ENCODE measurements at regions not wholly inside any gene's neighbourhood (a gene's known extent, or its start where the extent isn't known, plus 50 kb on each side); places are given as distances from the start of the nearest gene placed in this dataset.
"Not testable (repeated sequence)": the region's sequence is repeated elsewhere in the genome, so short reads cannot be mapped to it uniquely, and the experiment has no call there.

- DNase-seq (ENCODE audit: low read depth): no peak
- Histone ChIP-seq H3K4me1 (ENCODE audit: control insufficient read depth, insufficient read depth, low read length) (no peaks in the 10 kb centered on the region), H3K27me3 (replicated peaks; ENCODE audit: control insufficient read depth, insufficient read depth, low read length) (no peaks in the 10 kb centered on the region), H3K9me3 (ENCODE audit: control insufficient read depth, low read length) (peaks cover 11% of the 10 kb centered on the region), H3K9ac (ENCODE audit: low read length) (no peak overlapping the region), H3K36me3 (ENCODE audit: control insufficient read depth, insufficient read depth, low read length, severe bottlenecking) (no peaks in the 10 kb centered on the region), H3K4me3 (ENCODE audit: low read length) (no peak overlapping the region)
Observed at GRCh38 chr4:75180217-75180616, 247.3 kb downstream of the PARM1 start.

- Histone ChIP-seq H3K36me3 (ENCODE audit: control insufficient read depth, insufficient read depth, low read length, severe bottlenecking) (no peaks in the 10 kb centered on the region), H3K4me1 (ENCODE audit: control insufficient read depth, insufficient read depth, low read length) (no peaks in the 10 kb centered on the region), H3K9me3 (ENCODE audit: control insufficient read depth, low read length) (peaks cover 11% of the 10 kb centered on the region), H3K9ac (ENCODE audit: low read length) (no peak overlapping the region), H3K4me3 (ENCODE audit: low read length) (no peak overlapping the region), H3K27me3 (replicated peaks; ENCODE audit: control insufficient read depth, insufficient read depth, low read length) (no peaks in the 10 kb centered on the region)
- no peak for DNase-seq (ENCODE audit: low read depth)
Observed at GRCh38 chr4:75179510-75179909, 246.6 kb downstream of the PARM1 start.

GRCh38 chr4:75172551-75172950 lies 239.6 kb downstream of the PARM1 start:
- DNase-seq (ENCODE audit: low read depth): no peak
- no peaks in the 10 kb centered on the region for H3K9me3 ChIP-seq (ENCODE audit: control insufficient read depth, low read length)
- H3K9ac ChIP-seq (ENCODE audit: low read length): no peak overlapping the region
- H3K4me1 ChIP-seq (ENCODE audit: control insufficient read depth, insufficient read depth, low read length): no peaks in the 10 kb centered on the region
- no peaks in the 10 kb centered on the region for H3K27me3 ChIP-seq (replicated peaks; ENCODE audit: control insufficient read depth, insufficient read depth, low read length)
- H3K4me3 ChIP-seq (ENCODE audit: low read length): no peak overlapping the region
- H3K36me3 ChIP-seq (ENCODE audit: control insufficient read depth, insufficient read depth, low read length, severe bottlenecking): no peaks in the 10 kb centered on the region

- Histone ChIP-seq H3K36me3 (ENCODE audit: control insufficient read depth, insufficient read depth, low read length, severe bottlenecking) (no peaks in the 10 kb centered on the region), H3K9me3 (ENCODE audit: control insufficient read depth, low read length) (peaks cover 2% of the 10 kb centered on the region), H3K27me3 (replicated peaks; ENCODE audit: control insufficient read depth, insufficient read depth, low read length) (no peaks in the 10 kb centered on the region), H3K4me3 (ENCODE audit: low read length) (no peak overlapping the region), H3K9ac (ENCODE audit: low read length) (no peak overlapping the region), H3K4me1 (ENCODE audit: control insufficient read depth, insufficient read depth, low read length) (no peaks in the 10 kb centered on the region)
- no peak for DNase-seq (ENCODE audit: low read depth)
Observed at GRCh38 chr4:75169427-75169826, 236.5 kb downstream of the PARM1 start.

- H3K4me3 ChIP-seq (ENCODE audit: low read length): no peak overlapping the region
Observed at GRCh38 chr4:75169020-75169419, 236.1 kb downstream of the PARM1 start.

GRCh38 chr4:75168548-75168947 lies 235.6 kb downstream of the PARM1 start:
- H3K4me1 ChIP-seq (ENCODE audit: control insufficient read depth, insufficient read depth, low read length): no peaks in the 10 kb centered on the region
- H3K36me3 ChIP-seq (ENCODE audit: control insufficient read depth, insufficient read depth, low read length, severe bottlenecking): no peaks in the 10 kb centered on the region
- H3K9me3 ChIP-seq (ENCODE audit: control insufficient read depth, low read length): peaks cover 2% of the 10 kb centered on the region
- no peak overlapping the region for H3K9ac ChIP-seq (ENCODE audit: low read length)
- H3K27me3 ChIP-seq (replicated peaks; ENCODE audit: control insufficient read depth, insufficient read depth, low read length): no peaks in the 10 kb centered on the region
- H3K4me3 ChIP-seq (ENCODE audit: low read length): no peak overlapping the region
- no peak for DNase-seq (ENCODE audit: low read depth)

More at GRCh38 chr4:75169020-75169419, 236.1 kb downstream of the PARM1 start:
- no peak for DNase-seq (ENCODE audit: low read depth)
- Histone ChIP-seq H3K9ac (ENCODE audit: low read length) (no peak overlapping the region), H3K27me3 (replicated peaks; ENCODE audit: control insufficient read depth, insufficient read depth, low read length) (no peaks in the 10 kb centered on the region), H3K36me3 (ENCODE audit: control insufficient read depth, insufficient read depth, low read length, severe bottlenecking) (no peaks in the 10 kb centered on the region), H3K9me3 (ENCODE audit: control insufficient read depth, low read length) (peaks cover 2% of the 10 kb centered on the region), H3K4me1 (ENCODE audit: control insufficient read depth, insufficient read depth, low read length) (no peaks in the 10 kb centered on the region)

- not testable (repeated sequence) for DNase-seq (ENCODE audit: low read depth); H3K4me3 ChIP-seq (ENCODE audit: low read length); H3K36me3 ChIP-seq (ENCODE audit: control insufficient read depth, insufficient read depth, low read length, severe bottlenecking); H3K4me1 ChIP-seq (ENCODE audit: control insufficient read depth, insufficient read depth, low read length); H3K9me3 ChIP-seq (ENCODE audit: control insufficient read depth, low read length); H3K27me3 ChIP-seq (replicated peaks; ENCODE audit: control insufficient read depth, insufficient read depth, low read length); H3K9ac ChIP-seq (ENCODE audit: low read length)
Observed at GRCh38 chr4:75165100-75165499, 232.2 kb downstream of the PARM1 start.

- no peak overlapping the region for H3K9ac ChIP-seq (ENCODE audit: low read length)
- H3K4me1 ChIP-seq (ENCODE audit: control insufficient read depth, insufficient read depth, low read length): no peaks in the 10 kb centered on the region
- no peaks in the 10 kb centered on the region for H3K36me3 ChIP-seq (ENCODE audit: control insufficient read depth, insufficient read depth, low read length, severe bottlenecking)
- peaks cover 7% of the 10 kb centered on the region for H3K9me3 ChIP-seq (ENCODE audit: control insufficient read depth, low read length)
- no peak overlapping the region for H3K4me3 ChIP-seq (ENCODE audit: low read length)
- H3K27me3 ChIP-seq (replicated peaks; ENCODE audit: control insufficient read depth, insufficient read depth, low read length): no peaks in the 10 kb centered on the region
- DNase-seq (ENCODE audit: low read depth): no peak
Observed at GRCh38 chr4:75158451-75158850, 225.5 kb downstream of the PARM1 start.

GRCh38 chr4:75154994-75155393 lies 222.1 kb downstream of the PARM1 start:
- no peaks in the 10 kb centered on the region for H3K36me3 ChIP-seq (ENCODE audit: control insufficient read depth, insufficient read depth, low read length, severe bottlenecking)
- H3K9me3 ChIP-seq (ENCODE audit: control insufficient read depth, low read length): peaks cover 10% of the 10 kb centered on the region
- no peaks in the 10 kb centered on the region for H3K4me1 ChIP-seq (ENCODE audit: control insufficient read depth, insufficient read depth, low read length)
- DNase-seq (ENCODE audit: low read depth): no peak
- H3K9ac ChIP-seq (ENCODE audit: low read length): no peak overlapping the region
- H3K4me3 ChIP-seq (ENCODE audit: low read length): no peak overlapping the region
- H3K27me3 ChIP-seq (replicated peaks; ENCODE audit: control insufficient read depth, insufficient read depth, low read length): no peaks in the 10 kb centered on the region

GRCh38 chr4:75146223-75146622 lies 213.3 kb downstream of the PARM1 start:
- peaks cover 15% of the 10 kb centered on the region for H3K4me1 ChIP-seq (ENCODE audit: control insufficient read depth, insufficient read depth, low read length)
- H3K9me3 ChIP-seq (ENCODE audit: control insufficient read depth, low read length): no peaks in the 10 kb centered on the region
- no peaks in the 10 kb centered on the region for H3K27me3 ChIP-seq (replicated peaks; ENCODE audit: control insufficient read depth, insufficient read depth, low read length)
- H3K9ac ChIP-seq (ENCODE audit: low read length): no peak overlapping the region
- no peak for DNase-seq (ENCODE audit: low read depth)
- H3K36me3 ChIP-seq (ENCODE audit: control insufficient read depth, insufficient read depth, low read length, severe bottlenecking): no peaks in the 10 kb centered on the region
- no peak overlapping the region for H3K4me3 ChIP-seq (ENCODE audit: low read length)

- H3K9me3 ChIP-seq (ENCODE audit: control insufficient read depth, low read length): no peaks in the 10 kb centered on the region
- DNase-seq (ENCODE audit: low read depth): no peak
- peaks cover 15% of the 10 kb centered on the region for H3K4me1 ChIP-seq (ENCODE audit: control insufficient read depth, insufficient read depth, low read length)
- no peaks in the 10 kb centered on the region for H3K36me3 ChIP-seq (ENCODE audit: control insufficient read depth, insufficient read depth, low read length, severe bottlenecking)
- no peaks in the 10 kb centered on the region for H3K27me3 ChIP-seq (replicated peaks; ENCODE audit: control insufficient read depth, insufficient read depth, low read length)
- H3K4me3 ChIP-seq (ENCODE audit: low read length): no peak overlapping the region
- no peak overlapping the region for H3K9ac ChIP-seq (ENCODE audit: low read length)
Observed at GRCh38 chr4:75144475-75144874, 211.6 kb downstream of the PARM1 start.

GRCh38 chr4:75142850-75143249 lies 209.9 kb downstream of the PARM1 start:
- no peak for DNase-seq (ENCODE audit: low read depth)
- Histone ChIP-seq H3K9me3 (ENCODE audit: control insufficient read depth, low read length) (no peaks in the 10 kb centered on the region), H3K9ac (ENCODE audit: low read length) (peak overlapping the region; percentile 37), H3K27me3 (replicated peaks; ENCODE audit: control insufficient read depth, insufficient read depth, low read length) (no peaks in the 10 kb centered on the region), H3K36me3 (ENCODE audit: control insufficient read depth, insufficient read depth, low read length, severe bottlenecking) (no peaks in the 10 kb centered on the region), H3K4me3 (ENCODE audit: low read length) (peak overlapping the region; percentile 24), H3K4me1 (ENCODE audit: control insufficient read depth, insufficient read depth, low read length) (peaks cover 15% of the 10 kb centered on the region)
